ENCODE measurements at regions not wholly inside any gene's neighbourhood (a gene's known extent, or its start where the extent isn't known, plus 50 kb on each side); places are given as distances from the start of the nearest gene placed in this dataset.

DNA sequence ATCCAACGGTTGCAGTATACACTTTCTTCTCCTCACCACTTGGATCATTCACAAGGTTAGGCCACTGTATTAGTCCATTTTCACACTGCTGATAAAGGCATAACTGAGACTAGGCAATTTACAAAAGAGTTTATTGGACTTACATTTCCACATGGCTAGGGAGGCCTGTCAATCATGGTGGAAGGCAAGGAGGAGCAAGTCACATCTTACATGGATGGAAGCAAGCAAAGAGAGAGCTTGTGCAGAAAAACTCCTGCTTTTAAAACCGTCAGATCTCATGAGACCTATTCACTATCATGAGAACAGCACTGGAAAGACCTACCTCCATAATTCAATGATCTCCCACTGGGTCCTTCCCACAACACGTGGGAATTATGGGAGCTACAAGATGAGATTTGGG, 81.8 kb upstream of the DAP start:
- TF ChIP-seq, protein P1, sequence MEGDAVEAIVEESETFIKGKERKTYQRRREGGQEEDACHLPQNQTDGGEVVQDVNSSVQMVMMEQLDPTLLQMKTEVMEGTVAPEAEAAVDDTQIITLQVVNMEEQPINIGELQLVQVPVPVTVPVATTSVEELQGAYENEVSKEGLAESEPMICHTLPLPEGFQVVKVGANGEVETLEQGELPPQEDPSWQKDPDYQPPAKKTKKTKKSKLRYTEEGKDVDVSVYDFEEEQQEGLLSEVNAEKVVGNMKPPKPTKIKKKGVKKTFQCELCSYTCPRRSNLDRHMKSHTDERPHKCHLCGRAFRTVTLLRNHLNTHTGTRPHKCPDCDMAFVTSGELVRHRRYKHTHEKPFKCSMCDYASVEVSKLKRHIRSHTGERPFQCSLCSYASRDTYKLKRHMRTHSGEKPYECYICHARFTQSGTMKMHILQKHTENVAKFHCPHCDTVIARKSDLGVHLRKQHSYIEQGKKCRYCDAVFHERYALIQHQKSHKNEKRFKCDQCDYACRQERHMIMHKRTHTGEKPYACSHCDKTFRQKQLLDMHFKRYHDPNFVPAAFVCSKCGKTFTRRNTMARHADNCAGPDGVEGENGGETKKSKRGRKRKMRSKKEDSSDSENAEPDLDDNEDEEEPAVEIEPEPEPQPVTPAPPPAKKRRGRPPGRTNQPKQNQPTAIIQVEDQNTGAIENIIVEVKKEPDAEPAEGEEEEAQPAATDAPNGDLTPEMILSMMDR (conservative IDR thresholded peaks at IDR 0.05) = no peak
- TF ChIP-seq ZFX (IDR thresholded peaks at IDR 0.05) = no peak
